Lung (tissue), 11 donors: ENCODE measurements at regions not wholly inside any gene's neighbourhood (a gene's known extent, or its start where the extent isn't known, plus 50 kb on each side); places are given as distances from the start of the nearest gene placed in this dataset.

Experiments used
- ATAC-seq: fragments of 200-7000 bp; cut with Tn5 transposase; one replicate; pipeline ENCODE4 v1.9.1; 2020; ENCODE audit warnings: moderate number of reproducible peaks; ENCODE audit not compliant: insufficient read depth, low FRiP score
- DNase-seq, 3 donors: peaks; one replicate each; pipeline ENCODE4 v3.0.0-alpha.2; 2013 to 2017
- H3K27ac ChIP-seq, 2 donors: one replicate each; pipeline ENCODE4 v1.5.1; 2013; ENCODE audit warnings: mild to moderate bottlenecking in 2 of 2, moderate library complexity in 2 of 2, control low read depth in 1 of 2, inconsistent platforms in 1 of 2, low read depth in 1 of 2, low read length in 1 of 2
- H3K27me3 ChIP-seq, 3 donors: one replicate each; pipeline ENCODE4 v1.5.1; 2013; ENCODE audit warnings: low read length in 2 of 3; ENCODE audit not compliant: control insufficient read depth in 3 of 3, insufficient read depth in 3 of 3
- H3K36me3 ChIP-seq, 4 donors: one replicate each; pipeline ENCODE4 v1.5.1; 2013; ENCODE audit warnings: low read length in 4 of 4, mild to moderate bottlenecking in 1 of 4, moderate library complexity in 1 of 4; ENCODE audit not compliant: control insufficient read depth in 4 of 4, insufficient read depth in 4 of 4
- H3K4me1 ChIP-seq, 5 donors: one replicate each; pipeline ENCODE4 v1.5.1; 2013; ENCODE audit warnings: low read length in 5 of 5, mild to moderate bottlenecking in 2 of 5, moderate library complexity in 1 of 5; ENCODE audit not compliant: control insufficient read depth in 5 of 5, insufficient read depth in 5 of 5
- H3K4me3 ChIP-seq: one replicate; pipeline ENCODE4 v1.5.1; 2013; ENCODE audit warnings: mild to moderate bottlenecking, control low read depth, moderate library complexity
- H3K9ac ChIP-seq, 2 donors: one replicate each; pipeline ENCODE4 v1.5.1; 2013; ENCODE audit warnings: low read length in 2 of 2, control low read depth in 1 of 2; ENCODE audit not compliant: insufficient read depth in 1 of 2
- H3K9me3 ChIP-seq, 4 donors: one replicate each; pipeline ENCODE4 v1.5.1; 2013; ENCODE audit warnings: low read length in 3 of 4, mild to moderate bottlenecking in 1 of 4, moderate library complexity in 1 of 4; ENCODE audit not compliant: control insufficient read depth in 4 of 4, insufficient read depth in 3 of 4
- WGBS, 2 donors: extraction: QIAGEN DNeasy Blood & Tissue Kit; methylation state at CpG; one replicate each; pipeline ENCODE4 v1.1.7; 2013; 5-methylcytosine and 5-hydroxymethylcytosine counted together
- TF ChIP-seq, protein P1 (sequence below): IDR thresholded peaks from 2 replicates; pipeline ENCODE4 v1.5.1; 2012; ENCODE audit warnings: mild to moderate bottlenecking; ENCODE audit errors: control extremely low read depth, extremely low read depth
- donor health status: control.
- donor health status: control.
- donor health status: Bipolar disorder and iron deficiency.
- donor health status: healthy.
- donor health status: DM: yes; HTN: yes; CAD: no.

DNA sequence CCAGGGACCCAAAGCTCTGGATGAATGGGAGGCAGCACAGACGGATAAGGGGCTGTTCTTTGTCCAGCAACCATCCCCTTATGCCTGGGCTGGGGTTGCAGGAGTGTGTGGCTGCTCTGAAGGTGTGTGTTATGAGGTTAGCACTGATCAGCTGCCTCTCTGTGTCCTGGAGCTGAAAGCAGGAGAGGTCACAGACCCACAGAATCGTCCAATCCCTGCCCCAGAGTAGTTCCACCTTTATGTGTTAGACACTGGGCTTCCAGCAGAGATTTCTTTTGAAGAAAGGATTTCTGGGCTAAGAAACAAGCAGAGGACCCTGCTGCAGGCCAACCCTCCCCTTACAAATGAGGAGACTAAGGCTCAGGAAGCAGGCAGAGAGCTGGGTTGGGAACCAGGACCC is 62.4 kb downstream of the ARL6IP4 start:
- no peak overlapping the region for H3K4me3 ChIP-seq
- H3K9ac ChIP-seq = peak overlapping the region in 1 of 2 donors; percentile 57
- H3K36me3 ChIP-seq = peaks cover 0 to 2% (median 0%) of the 10 kb centered on the region in 4 donors
- DNase-seq (no peak), ATAC-seq (no peak)
- H3K27me3 ChIP-seq = no peaks in the 10 kb centered on the region
- TF ChIP-seq, protein P1, sequence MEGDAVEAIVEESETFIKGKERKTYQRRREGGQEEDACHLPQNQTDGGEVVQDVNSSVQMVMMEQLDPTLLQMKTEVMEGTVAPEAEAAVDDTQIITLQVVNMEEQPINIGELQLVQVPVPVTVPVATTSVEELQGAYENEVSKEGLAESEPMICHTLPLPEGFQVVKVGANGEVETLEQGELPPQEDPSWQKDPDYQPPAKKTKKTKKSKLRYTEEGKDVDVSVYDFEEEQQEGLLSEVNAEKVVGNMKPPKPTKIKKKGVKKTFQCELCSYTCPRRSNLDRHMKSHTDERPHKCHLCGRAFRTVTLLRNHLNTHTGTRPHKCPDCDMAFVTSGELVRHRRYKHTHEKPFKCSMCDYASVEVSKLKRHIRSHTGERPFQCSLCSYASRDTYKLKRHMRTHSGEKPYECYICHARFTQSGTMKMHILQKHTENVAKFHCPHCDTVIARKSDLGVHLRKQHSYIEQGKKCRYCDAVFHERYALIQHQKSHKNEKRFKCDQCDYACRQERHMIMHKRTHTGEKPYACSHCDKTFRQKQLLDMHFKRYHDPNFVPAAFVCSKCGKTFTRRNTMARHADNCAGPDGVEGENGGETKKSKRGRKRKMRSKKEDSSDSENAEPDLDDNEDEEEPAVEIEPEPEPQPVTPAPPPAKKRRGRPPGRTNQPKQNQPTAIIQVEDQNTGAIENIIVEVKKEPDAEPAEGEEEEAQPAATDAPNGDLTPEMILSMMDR = no peak
- no peak overlapping the region for H3K27ac ChIP-seq
- H3K9me3 ChIP-seq = no peaks in the 10 kb centered on the region
- 78 to 80% methylated on average over 2 of the region's 2 CpGs for WGBS, 2 donors
- H3K4me1 ChIP-seq = peaks cover 0 to 30% (median 14%) of the 10 kb centered on the region in 5 donors

- peaks cover 0 to 30% (median 14%) of the 10 kb centered on the region in 5 donors for H3K4me1 ChIP-seq
- no peak overlapping the region for H3K27ac ChIP-seq
- H3K4me3 ChIP-seq = no peak overlapping the region
- ATAC-seq (no peak), DNase-seq (peak; percentile 83 to 97 (median 96))
- H3K27me3 ChIP-seq = no peaks in the 10 kb centered on the region
- peaks cover 0 to 2% (median 0%) of the 10 kb centered on the region in 4 donors for H3K36me3 ChIP-seq
- no peaks in the 10 kb centered on the region for H3K9me3 ChIP-seq
- 76 to 85% methylated on average over 17 of the region's 17 CpGs for WGBS, 2 donors
- H3K9ac ChIP-seq = peak overlapping the region in 1 of 2 donors; percentile 57
- TF ChIP-seq, protein P1 = no peak
These were observed 61.6 kb downstream of the ARL6IP4 start for GRCh38 chr12:123041811-123042655.

- ATAC-seq (no peak), DNase-seq (no peak)
- Histone ChIP-seq H3K4me3 (no peak overlapping the region), H3K9me3 (no peaks in the 10 kb centered on the region), H3K36me3 (peaks cover 0 to 2% (median 0%) of the 10 kb centered on the region in 4 donors), H3K27ac (peak overlapping the region in 1 of 2 donors; percentile 38), H3K27me3 (no peaks in the 10 kb centered on the region), H3K4me1 (peaks cover 0 to 26% (median 14%) of the 10 kb centered on the region in 5 donors), H3K9ac (no peak overlapping the region)
- TF ChIP-seq, protein P1 = no peak
- WGBS, 2 donors = 72 to 84% methylated on average over 2 to 3 of the region's 3 CpGs
These were observed 60.6 kb downstream of the ARL6IP4 start for GRCh38 chr12:123041042-123041531.
